Tibial artery (tissue), 4 donors: ENCODE measurements at regions not wholly inside any gene's neighbourhood (a gene's known extent, or its start where the extent isn't known, plus 50 kb on each side); places are given as distances from the start of the nearest gene placed in this dataset.
"Not testable (repeated sequence)": the region's sequence is repeated elsewhere in the genome, so short reads cannot be mapped to it uniquely, and the experiment has no call there.

Source experiments
- DNase-seq, 2 donors: peaks; one replicate each; pipeline ENCODE4 v3.0.0-alpha.2; 2019
- H3K27ac ChIP-seq, 2 donors: fragments of 200-600 bp; sonication (generic) in 1 of 2; 1 replicate in 1 of 2; 2 replicates in 1 of 2; pipeline ENCODE4 v1.5.1; 2018 to 2019; ENCODE audit warnings: mild to moderate bottlenecking in 1 of 2
- H3K27me3 ChIP-seq, 2 donors: fragments of 200-600 bp; sonication (generic) in 1 of 2; one replicate each; pipeline versions ENCODE4 v1.5.1 to v1.6.0; 2016 to 2019
- H3K36me3 ChIP-seq, 3 donors: fragments of 200-600 bp; sonication (generic) in 2 of 3; one replicate each; pipeline ENCODE4 v1.5.1; 2016 to 2019; ENCODE audit warnings: mild to moderate bottlenecking in 2 of 3
- H3K4me1 ChIP-seq, 4 donors: fragments of 200-600 bp; sonication (generic) in 2 of 4; 1 replicate in 3 of 4; 2 replicates in 1 of 4; pipeline ENCODE4 v1.5.1; 2016 to 2019
- H3K4me3 ChIP-seq, 2 donors: fragments of 200-600 bp; sonication (generic) in 1 of 2; 1 replicate in 1 of 2; 2 replicates in 1 of 2; pipeline ENCODE4 v1.5.1; 2018 to 2019; ENCODE audit warnings: mild to moderate bottlenecking in 2 of 2
- H3K9me3 ChIP-seq, 3 donors: fragments of 200-600 bp; sonication (generic) in 1 of 3; one replicate each; pipeline ENCODE4 v1.5.1; 2016 to 2019
- intact Hi-C: fragments of 100-400 bp; cut with DNase I; formaldehyde crosslinking; loops from one replicate; pipeline ENCODE4 v1.15.0; 2023; ENCODE audit warnings: low total_unique reads

DNA sequence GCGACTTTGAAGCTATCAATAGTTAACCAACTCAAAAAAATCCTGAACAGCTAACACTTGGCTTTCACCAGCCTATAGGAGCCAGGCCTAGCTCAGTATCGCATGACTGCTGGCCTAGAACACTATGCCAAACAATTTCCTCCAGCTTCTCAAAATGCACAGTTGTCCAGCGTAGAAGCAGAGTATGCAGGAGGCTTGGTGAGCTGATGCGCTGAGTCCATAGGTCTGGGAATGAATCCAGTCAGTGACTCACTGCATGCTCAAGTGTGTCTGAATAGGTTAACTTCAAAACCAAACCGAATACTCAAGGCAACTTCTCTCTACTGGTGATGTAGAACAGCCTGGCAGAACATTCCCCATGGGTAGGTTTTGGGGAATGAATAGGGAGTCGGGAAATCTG is 201.8 kb upstream of the IRF2BP2 start:
- not testable (repeated sequence) for DNase-seq, H3K4me3 ChIP-seq, H3K27me3 ChIP-seq

DNA sequence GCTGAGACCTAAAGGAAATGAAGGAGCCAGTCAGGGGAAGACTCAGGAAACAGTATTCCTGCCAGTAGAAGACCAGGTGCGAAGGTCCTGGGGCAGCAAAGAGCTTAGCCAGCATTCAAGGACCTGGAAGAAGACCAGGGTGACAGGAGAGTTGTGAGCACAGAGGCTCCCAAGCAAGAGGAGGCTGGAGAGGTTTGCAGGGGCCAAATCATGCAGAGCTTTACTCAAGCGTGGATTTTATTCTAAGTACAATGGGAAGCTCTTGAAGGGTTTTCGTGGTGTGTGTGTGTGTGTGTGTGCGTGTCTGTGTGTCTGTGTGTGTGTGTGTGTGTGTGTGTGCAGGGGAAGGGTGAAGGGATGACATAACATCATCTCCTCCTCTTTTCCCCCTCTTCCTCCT is 200.7 kb upstream of the IRF2BP2 start:
- H3K36me3 ChIP-seq, DNase-seq, H3K9me3 ChIP-seq, H3K4me1 ChIP-seq, H3K27ac ChIP-seq, H3K4me3 ChIP-seq, intact Hi-C loops, H3K27me3 ChIP-seq: not testable (repeated sequence)

More for the DNA sequence above, 201.8 kb upstream of the IRF2BP2 start:
- H3K9me3 ChIP-seq, H3K27ac ChIP-seq, H3K36me3 ChIP-seq, intact Hi-C loops: not testable (repeated sequence)
- peaks cover 0 to 11% (median 7%) of the 10 kb centered on the region in 4 donors for H3K4me1 ChIP-seq

DNA sequence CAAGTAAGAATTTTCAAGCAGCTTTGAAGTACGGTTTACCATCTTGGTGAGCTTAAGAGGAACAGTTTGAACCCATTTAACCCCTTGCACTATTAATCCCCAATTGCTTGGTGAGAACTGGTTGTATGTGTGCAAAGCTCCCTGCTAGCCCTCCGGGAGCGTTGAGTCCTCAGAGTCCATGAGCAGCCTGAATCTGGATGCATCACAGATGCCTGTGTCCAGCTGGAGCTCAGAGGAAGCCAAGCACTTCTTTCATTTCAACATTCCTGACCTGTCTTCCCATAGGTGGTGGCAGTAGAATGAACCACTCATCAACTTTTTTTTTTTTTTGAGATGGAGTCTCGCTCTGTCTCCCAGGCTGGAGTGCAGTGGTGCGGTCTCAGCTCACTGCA is 199.9 kb upstream of the IRF2BP2 start:
- H3K4me3 ChIP-seq = peak overlapping the region in 1 of 2 donors; percentile 23
- H3K9me3 ChIP-seq, DNase-seq, H3K27me3 ChIP-seq, intact Hi-C loops, H3K4me1 ChIP-seq, H3K36me3 ChIP-seq: not testable (repeated sequence)
- peak overlapping the region; percentile 42 to 63 for H3K27ac ChIP-seq

DNA sequence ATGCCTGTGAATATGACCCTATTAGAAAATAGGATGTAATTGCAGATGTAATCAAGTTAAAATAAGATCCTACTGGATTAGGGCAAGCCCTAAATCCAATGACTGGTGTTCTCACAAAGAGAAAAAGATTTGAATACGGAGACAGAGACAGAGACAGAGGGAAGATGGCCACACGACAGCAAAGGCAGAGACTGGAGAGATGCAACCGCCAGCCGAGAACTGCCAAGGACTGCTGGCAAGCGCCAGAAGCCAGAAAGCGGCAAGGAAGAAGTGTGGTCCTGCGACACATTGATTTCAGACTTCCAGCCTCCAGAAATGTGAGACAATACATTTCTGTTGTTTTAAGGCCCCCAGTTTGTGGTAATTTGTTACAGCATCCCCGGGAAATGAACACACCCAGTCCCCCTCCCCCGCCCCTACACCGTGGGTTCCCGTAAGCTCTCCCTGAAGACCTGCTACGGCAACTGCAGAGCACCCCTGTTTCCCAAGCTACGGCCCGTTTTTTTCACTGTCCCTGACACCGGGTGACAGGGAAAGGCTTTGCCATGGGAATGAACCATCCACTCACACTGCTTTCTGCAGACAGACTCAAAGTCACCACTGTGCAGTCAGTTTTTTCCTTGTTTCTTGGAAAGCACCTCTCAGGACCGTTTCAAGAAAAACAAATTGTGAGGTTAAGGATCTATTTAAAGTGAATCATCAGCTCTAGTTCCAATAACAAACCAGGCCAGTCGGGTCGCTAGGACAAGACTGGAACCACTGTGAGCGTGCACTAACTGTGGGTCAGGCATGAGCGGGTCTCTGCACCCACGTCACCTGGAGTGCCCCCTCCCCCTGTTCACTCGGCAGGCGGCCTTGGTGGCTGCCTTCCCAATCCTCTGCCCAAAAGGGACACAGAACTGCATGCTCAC is 199.2 kb upstream of the IRF2BP2 start:
- peak; percentile 54 to 88 for DNase-seq
- H3K4me1 ChIP-seq, H3K9me3 ChIP-seq, intact Hi-C loops, H3K36me3 ChIP-seq, H3K27me3 ChIP-seq: not testable (repeated sequence)
- H3K4me3 ChIP-seq = peak overlapping the region in 1 of 2 donors; percentile 23
- H3K27ac ChIP-seq = peak overlapping the region; percentile 42 to 63

DNA sequence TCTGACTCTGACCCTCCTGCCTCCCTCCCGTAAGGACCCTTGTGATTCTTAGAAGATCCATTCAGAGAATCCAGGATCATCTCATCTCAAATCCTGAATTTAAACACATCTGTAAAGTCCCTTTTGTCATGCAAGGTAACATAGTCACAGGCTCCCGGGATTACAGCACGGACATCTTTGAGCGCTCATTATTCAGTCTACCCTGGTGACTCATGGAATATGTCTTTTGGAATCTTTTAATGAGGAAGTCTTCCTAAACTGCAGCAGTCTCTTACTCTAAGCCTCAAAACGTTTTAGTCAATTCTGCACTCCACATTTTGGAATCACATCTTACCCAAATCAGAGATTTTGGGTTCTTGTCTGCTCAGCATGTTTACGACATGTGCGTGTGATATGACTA is 198.5 kb upstream of the IRF2BP2 start:
- H3K36me3 ChIP-seq, H3K27me3 ChIP-seq, H3K4me3 ChIP-seq, H3K4me1 ChIP-seq, DNase-seq, intact Hi-C loops, H3K9me3 ChIP-seq, H3K27ac ChIP-seq: not testable (repeated sequence)

DNA sequence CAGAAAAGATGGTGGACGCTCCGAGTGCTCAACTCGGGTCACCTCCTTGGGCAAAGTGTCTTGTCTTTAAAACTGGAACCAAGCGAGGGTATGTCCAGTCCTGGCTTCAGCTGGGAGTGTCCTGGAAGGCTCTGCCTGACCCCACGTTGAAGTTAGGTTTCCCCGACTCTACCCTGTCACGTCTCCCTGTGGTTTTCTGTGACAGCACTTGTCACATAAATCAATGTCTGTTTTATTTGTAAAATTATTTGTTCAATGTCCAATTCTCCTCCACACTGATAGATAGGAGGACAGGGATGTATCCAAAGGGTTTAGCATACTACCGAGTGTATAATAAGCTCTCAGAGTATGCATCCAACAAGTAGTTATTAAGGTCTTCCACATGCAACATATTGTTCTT is 197.7 kb upstream of the IRF2BP2 start:
- H3K4me3 ChIP-seq, H3K4me1 ChIP-seq, intact Hi-C loops, DNase-seq, H3K27me3 ChIP-seq, H3K36me3 ChIP-seq, H3K9me3 ChIP-seq, H3K27ac ChIP-seq: not testable (repeated sequence)

DNA sequence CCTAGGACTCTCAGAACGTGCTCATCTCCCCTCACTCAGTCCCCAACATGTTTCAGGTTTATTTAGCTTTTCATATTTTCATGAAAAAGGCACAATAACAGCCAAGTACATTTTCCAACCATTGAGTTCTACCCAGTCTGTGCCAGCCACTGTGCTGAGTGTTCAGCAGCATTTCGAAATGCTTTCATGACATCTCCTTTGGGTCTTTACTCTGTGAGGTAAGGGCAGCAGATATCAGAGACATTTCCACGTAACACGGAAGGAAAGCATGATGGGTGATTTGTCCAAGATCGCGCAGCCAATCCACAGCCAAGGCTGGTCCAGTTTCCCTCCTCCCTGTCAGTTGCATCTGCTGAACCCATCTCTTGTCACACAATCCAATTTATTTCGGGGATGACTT is 192.6 kb upstream of the IRF2BP2 start:
- DNase-seq, H3K27me3 ChIP-seq, intact Hi-C loops, H3K4me1 ChIP-seq, H3K36me3 ChIP-seq, H3K27ac ChIP-seq, H3K4me3 ChIP-seq, H3K9me3 ChIP-seq: not testable (repeated sequence)

DNA sequence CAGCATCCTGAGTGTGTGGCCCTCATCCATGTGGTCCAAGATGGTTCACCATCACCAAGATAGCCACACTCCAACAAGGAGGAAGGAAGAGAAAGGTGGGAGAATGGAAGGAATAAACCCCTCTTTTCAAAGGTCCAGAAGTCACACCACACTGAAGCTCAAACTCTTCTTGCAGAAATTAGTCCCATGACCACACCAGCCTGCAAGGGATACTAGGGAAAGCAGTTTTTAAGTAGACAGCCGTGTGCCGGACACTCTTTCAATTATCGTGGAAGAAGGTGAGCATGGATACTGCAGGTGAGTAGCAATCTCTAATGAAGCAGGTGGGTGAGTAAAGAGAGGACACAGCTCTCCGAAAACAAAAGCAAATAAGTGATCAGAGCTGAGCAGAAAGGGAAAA is 191.7 kb upstream of the IRF2BP2 start:
- H3K9me3 ChIP-seq, DNase-seq, H3K27me3 ChIP-seq, H3K27ac ChIP-seq, H3K36me3 ChIP-seq, H3K4me1 ChIP-seq, intact Hi-C loops, H3K4me3 ChIP-seq: not testable (repeated sequence)

DNA sequence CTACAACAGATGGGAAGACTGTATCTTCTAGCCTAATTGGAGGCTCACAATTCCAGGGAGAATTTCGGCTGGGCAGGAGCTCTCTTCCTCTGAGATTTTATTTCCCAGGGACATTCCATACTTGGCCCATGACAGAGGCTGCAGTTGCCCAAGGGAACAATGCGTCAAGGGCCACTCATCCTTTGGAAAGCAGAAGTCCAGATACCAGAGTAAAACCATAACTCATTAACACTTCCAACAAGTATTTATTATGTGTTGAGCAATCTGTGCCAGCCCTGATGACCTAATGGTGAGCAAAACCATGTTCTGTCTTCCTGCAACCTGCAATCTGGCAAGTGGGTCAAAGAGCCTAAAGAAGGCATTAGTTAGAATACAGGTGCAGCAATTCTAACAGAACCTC is 191.2 kb upstream of the IRF2BP2 start:
- H3K27ac ChIP-seq, H3K36me3 ChIP-seq, intact Hi-C loops, H3K9me3 ChIP-seq, H3K4me3 ChIP-seq, H3K27me3 ChIP-seq, DNase-seq, H3K4me1 ChIP-seq: not testable (repeated sequence)

DNA sequence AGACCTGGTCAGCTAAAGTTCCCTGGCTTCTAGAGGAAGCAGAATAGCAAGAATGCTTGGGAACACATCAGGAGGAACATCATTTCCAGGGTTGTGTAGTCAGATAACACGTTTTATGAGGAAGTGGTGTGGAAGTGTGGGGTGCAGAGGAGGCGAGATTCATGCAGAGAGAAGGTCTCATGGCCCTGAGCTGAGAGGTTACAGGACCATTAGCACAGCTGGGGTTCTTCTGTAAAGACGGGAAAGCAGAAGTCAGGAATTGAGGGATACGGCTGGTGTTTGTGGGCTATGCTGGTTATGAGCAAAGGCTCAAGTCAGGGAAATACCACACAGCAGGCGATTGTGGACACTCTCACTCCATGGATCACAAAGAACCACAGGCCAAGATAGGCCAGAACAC is 190.6 kb upstream of the IRF2BP2 start:
- H3K36me3 ChIP-seq, H3K27me3 ChIP-seq, intact Hi-C loops, DNase-seq, H3K27ac ChIP-seq, H3K4me3 ChIP-seq, H3K9me3 ChIP-seq, H3K4me1 ChIP-seq: not testable (repeated sequence)

DNA sequence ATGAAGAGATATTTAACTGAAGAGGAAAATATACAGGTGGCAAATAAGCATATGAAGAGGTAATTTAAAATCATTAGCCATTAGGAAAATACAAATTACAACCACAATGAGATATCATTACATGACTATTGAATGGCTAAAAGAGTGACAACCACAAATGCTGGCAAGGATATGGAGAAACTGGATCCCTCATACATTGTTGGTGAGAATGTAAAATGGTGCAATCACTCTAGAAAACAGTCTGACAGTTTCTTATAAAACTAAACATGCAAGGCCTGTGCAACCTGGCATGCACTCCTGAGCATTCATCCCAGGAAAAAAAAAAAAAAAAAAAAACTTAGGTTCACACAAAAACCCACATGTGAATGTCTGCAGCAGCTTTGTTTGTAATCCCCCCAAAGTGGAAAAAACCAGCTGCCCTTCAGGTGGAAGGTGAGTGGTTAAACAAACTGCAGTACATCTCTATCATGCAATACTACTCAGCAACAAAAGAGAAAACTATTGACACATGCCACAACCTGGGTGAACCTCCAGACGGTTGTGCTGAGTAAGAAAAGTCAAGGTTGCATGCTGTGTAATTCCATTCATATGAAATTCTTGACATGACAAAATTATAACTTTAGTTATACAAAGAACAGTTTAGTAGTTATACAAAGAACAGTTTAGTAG is 189.2 kb upstream of the IRF2BP2 start:
- H3K9me3 ChIP-seq, H3K27ac ChIP-seq, H3K4me3 ChIP-seq, H3K4me1 ChIP-seq, H3K36me3 ChIP-seq, H3K27me3 ChIP-seq, DNase-seq, intact Hi-C loops: not testable (repeated sequence)

DNA sequence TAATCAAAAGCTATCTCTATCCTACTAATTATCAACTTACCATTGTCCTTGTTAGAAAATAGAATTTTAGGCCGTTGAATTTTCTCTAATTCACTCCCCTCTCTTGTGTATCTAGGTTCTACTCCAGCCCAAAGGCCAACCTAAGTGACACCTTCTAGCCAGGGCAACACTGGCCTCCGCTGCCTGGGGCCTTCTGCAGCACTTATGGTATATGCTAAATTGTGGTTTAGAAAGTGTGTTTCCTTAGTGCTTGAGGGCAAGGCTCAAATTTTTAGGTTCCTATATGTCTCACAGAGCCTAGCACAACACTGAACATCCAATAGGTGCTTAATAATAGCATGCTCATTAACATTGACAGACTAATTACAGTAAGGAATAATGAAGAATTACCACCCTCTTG is 187.2 kb upstream of the IRF2BP2 start:
- H3K9me3 ChIP-seq, H3K27me3 ChIP-seq, DNase-seq, H3K36me3 ChIP-seq, H3K4me1 ChIP-seq, H3K4me3 ChIP-seq, intact Hi-C loops, H3K27ac ChIP-seq: not testable (repeated sequence)

DNA sequence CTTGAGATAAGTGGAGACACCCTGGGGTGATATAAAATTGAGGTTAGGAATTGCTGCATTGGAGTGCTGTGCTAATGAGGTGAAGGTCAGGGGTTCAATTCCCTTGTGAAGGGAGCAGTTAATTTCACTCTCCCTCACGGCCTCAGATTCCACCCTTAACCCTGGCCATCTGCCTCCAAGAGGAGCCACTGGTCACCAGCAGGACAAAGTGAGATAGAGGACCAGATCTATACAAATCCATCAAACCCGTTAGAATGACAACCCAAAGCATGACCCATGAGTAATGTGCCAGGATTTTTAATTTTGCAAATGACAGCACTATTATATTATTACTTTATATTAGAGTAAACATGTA is 186.4 kb upstream of the IRF2BP2 start:
- H3K4me1 ChIP-seq, H3K4me3 ChIP-seq, H3K9me3 ChIP-seq, DNase-seq, H3K27ac ChIP-seq, H3K36me3 ChIP-seq, H3K27me3 ChIP-seq, intact Hi-C loops: not testable (repeated sequence)

DNA sequence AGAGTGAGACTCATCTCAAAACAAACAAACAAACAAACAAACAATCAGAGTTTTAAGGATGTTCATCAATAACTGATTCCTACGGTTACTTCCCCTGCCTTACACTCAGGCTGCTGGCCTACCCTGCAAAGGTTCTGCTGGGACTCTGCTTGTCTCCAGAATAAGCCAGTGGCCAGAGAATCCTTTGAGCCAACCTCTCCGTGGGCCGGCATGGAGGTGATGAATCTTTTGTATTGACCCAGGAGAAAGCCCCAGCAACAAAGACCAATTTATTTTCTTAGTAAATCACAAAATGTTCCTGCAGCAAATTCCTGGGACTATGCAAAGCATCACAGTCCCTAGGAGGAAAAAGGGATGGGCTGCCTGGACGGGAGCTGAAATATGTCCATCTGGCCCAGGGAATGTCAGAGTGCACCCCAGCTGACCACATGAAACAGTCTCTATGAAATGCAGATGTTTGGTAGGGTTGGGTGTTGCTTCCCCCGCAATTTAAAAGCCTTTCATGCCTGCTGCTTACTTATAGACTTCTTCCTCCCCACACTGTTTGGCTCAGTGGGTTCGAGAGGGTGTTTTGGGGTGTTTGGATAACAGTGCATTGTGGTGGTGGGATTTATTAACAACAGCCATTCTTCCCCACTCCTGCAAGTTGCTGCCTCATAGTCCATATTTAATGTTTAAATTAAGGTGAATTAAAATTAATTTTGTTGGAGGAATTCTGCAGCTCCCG is 185.9 kb upstream of the IRF2BP2 start:
- H3K4me1 ChIP-seq, H3K27ac ChIP-seq, H3K27me3 ChIP-seq, H3K9me3 ChIP-seq, DNase-seq, H3K36me3 ChIP-seq, intact Hi-C loops, H3K4me3 ChIP-seq: not testable (repeated sequence)
